K562 (cell line): ENCODE measurements at regions not wholly inside any gene's neighbourhood (a gene's known extent, or its start where the extent isn't known, plus 50 kb on each side); places are given as distances from the start of the nearest gene placed in this dataset.

ENCODE experiments used
- ATF2 ChIP-seq: sonication (generic); formaldehyde crosslinking; IDR thresholded peaks from 2 replicates; pipeline ENCODE4 v1.8.1; 2022; ENCODE audit warnings: missing genetic modification reagents
- BMI1 ChIP-seq: fragments of 150-350 bp; IDR thresholded peaks from 2 replicates; pipeline ENCODE4 v1.6.1; 2014; ENCODE audit warnings: low read length
- CHD4 ChIP-seq: fragments of 200-600 bp; sonication (generic); IDR thresholded peaks from 3 replicates; pipeline ENCODE4 v1.6.1; 2012; ENCODE audit warnings: low read depth, mild to moderate bottlenecking, mixed read lengths, low read length, inconsistent platforms; ENCODE audit not compliant: insufficient read depth, insufficient replicate concordance, poor library complexity, severe bottlenecking
- CTCF ChIP-seq, 3 experiments: IDR thresholded peaks in 2 of 3; conservative IDR thresholded peaks in 1 of 3; 2 replicates each; pipeline ENCODE4 v1.5.1; 2011 to 2012; ENCODE audit warnings: low read length in 3 of 3, mild to moderate bottlenecking in 3 of 3, control low read depth in 2 of 3, improper control_type of control experiment in 1 of 3, inconsistent platforms in 1 of 3, low read depth in 1 of 3, mixed read lengths in 1 of 3, moderate library complexity in 1 of 3; ENCODE audit not compliant: insufficient read depth in 2 of 3
- FOSL1 ChIP-seq: fragments of 200-800 bp; sonication (Bioruptor generic); conservative IDR thresholded peaks from 2 replicates; pipeline ENCODE4 v1.6.1; 2016; ENCODE audit warnings: missing genetic modification characterization, missing compliant biosample characterization
- GTF3C2 ChIP-seq: IDR thresholded peaks from 3 replicates; pipeline ENCODE4 v1.6.1; 2011; ENCODE audit warnings: borderline replicate concordance, mild to moderate bottlenecking, moderate library complexity; ENCODE audit not compliant: insufficient read length; ENCODE audit errors: extremely low read depth
- NFE2L1 ChIP-seq: fragments of 450-650 bp; IDR thresholded peaks from 2 replicates; pipeline ENCODE4 v1.6.1; 2016; ENCODE audit warnings: missing genetic modification characterization, low read depth, mild to moderate bottlenecking, missing compliant biosample characterization, moderate library complexity, borderline replicate concordance
- REST ChIP-seq, 2 experiments: fragments of 450-650 bp; formaldehyde crosslinking in 1 of 2; IDR thresholded peaks; 2 replicates each; pipeline versions ENCODE4 v1.4.0 to v1.6.1; 2014 to 2020; ENCODE audit warnings: mild to moderate bottlenecking in 2 of 2, borderline replicate concordance in 1 of 2, low read depth in 1 of 2
- SIN3A ChIP-seq, 2 experiments: fragments of 150-350 bp in 1 of 2; IDR thresholded peaks; 2 replicates each; pipeline ENCODE4 v1.6.1; 2011 to 2016; ENCODE audit warnings: borderline replicate concordance in 2 of 2, low read depth in 2 of 2, low read length in 2 of 2, mild to moderate bottlenecking in 2 of 2, moderate library complexity in 2 of 2; ENCODE audit not compliant: control insufficient read depth in 1 of 2
- SMAD3 ChIP-seq: fragments of 450-650 bp; formaldehyde crosslinking; conservative IDR thresholded peaks from 2 replicates; pipeline ENCODE4 v1.4.0; 2020; ENCODE audit warnings: mild to moderate bottlenecking
- TCF7L2 ChIP-seq: fragments of 150-350 bp; IDR thresholded peaks from 2 replicates; pipeline ENCODE4 v1.6.1; 2016; ENCODE audit warnings: low read depth, mild to moderate bottlenecking, low read length, moderate library complexity
- ZNF324 ChIP-seq: fragments of 250-450 bp; sonication (Bioruptor Pico); IDR thresholded peaks from 2 replicates; pipeline ENCODE4 v1.4.0; 2020; ENCODE audit warnings: mild to moderate bottlenecking

- TF ChIP-seq NFE2L1: no peak
- no peak for TF ChIP-seq FOSL1 (tag)
- no peak for TF ChIP-seq ZNF324 (CRISPR knock-in tag)
- TF ChIP-seq BMI1: no peak
- TF ChIP-seq CTCF (IDR thresholded peaks at IDR 0.05 in 2 of 3, conservative IDR thresholded peaks at IDR 0.05 in 1 of 3; ENCODE audit: insufficient read depth in 2 of 3, low read depth in 1 of 3, low read length in 3 of 3): no peak
- no peak for TF ChIP-seq GTF3C2
- TF ChIP-seq TCF7L2: no peak
- TF ChIP-seq SIN3A (IDR thresholded peaks at IDR 0.05; ENCODE audit: borderline replicate concordance in 2 of 2, control insufficient read depth in 1 of 2, low read depth in 2 of 2, low read length in 2 of 2): no peak
- no peak for TF ChIP-seq CHD4
- TF ChIP-seq SMAD3 (CRISPR knock-in tag): no peak
- no peak for TF ChIP-seq ATF2 (CRISPR knock-in tag)
- TF ChIP-seq REST (IDR thresholded peaks at IDR 0.05; ENCODE audit: borderline replicate concordance): no peak
- no peak for TF ChIP-seq REST (CRISPR knock-in tag; IDR thresholded peaks at IDR 0.05; ENCODE audit: low read depth)
Measured at GRCh38 chr14:98130691-98131090, 1141.3 kb downstream of the BCL11B start.
